Gastrocnemius medialis (tissue), 4 donors: ENCODE measurements at regions not wholly inside any gene's neighbourhood (a gene's known extent, or its start where the extent isn't known, plus 50 kb on each side); places are given as distances from the start of the nearest gene placed in this dataset.

Source experiments
- ATAC-seq, 2 donors: fragments of 150-250 bp; one replicate each; pipeline ENCODE4 v1.9.1; 2016
- DNase-seq, 2 donors: peaks; one replicate each; pipeline ENCODE4 v3.0.0-alpha.2; 2019
- H3K27ac ChIP-seq, 4 donors: fragments of 200-600 bp; sonication (generic); 1 replicate in 1 of 4; 2 replicates in 3 of 4; pipeline ENCODE4 v1.5.1; 2016 to 2018; ENCODE audit warnings: mild to moderate bottlenecking in 2 of 4, moderate library complexity in 1 of 4
- H3K27me3 ChIP-seq, 3 donors: fragments of 200-600 bp; sonication (generic) in 2 of 3; 1 replicate in 1 of 3; 2 replicates in 2 of 3; pipeline versions ENCODE4 v1.5.1 to v1.6.0; 2016 to 2019; ENCODE audit warnings: mild to moderate bottlenecking in 1 of 3, moderate library complexity in 1 of 3
- H3K36me3 ChIP-seq, 2 donors: fragments of 200-600 bp; sonication (generic) in 1 of 2; one replicate each; pipeline ENCODE4 v1.5.1; 2017 to 2018
- H3K4me1 ChIP-seq, 2 donors: fragments of 200-600 bp; sonication (generic) in 1 of 2; one replicate each; pipeline ENCODE4 v1.5.1; 2016 to 2017; ENCODE audit warnings: mild to moderate bottlenecking in 2 of 2
- H3K4me3 ChIP-seq, 4 donors: fragments of 200-600 bp; sonication (generic) in 3 of 4; 1 replicate in 1 of 4; 2 replicates in 3 of 4; pipeline ENCODE4 v1.5.1; 2016 to 2019; ENCODE audit warnings: mild to moderate bottlenecking in 2 of 4
- H3K9me3 ChIP-seq, 3 donors: fragments of 200-600 bp; sonication (generic) in 2 of 3; 1 replicate in 1 of 3; 2 replicates in 2 of 3; pipeline ENCODE4 v1.5.1; 2016 to 2019
- CTCF ChIP-seq, 5 experiments: fragments of 450-650 bp in 3 of 5; fragments of 200-600 bp in 2 of 5; sonication (generic) in 2 of 5; IDR thresholded peaks in 4 of 5; conservative IDR thresholded peaks in 1 of 5; 1 replicate in 4 of 5; 2 replicates in 1 of 5; pipeline ENCODE4 v1.5.1; 2016 to 2019; ENCODE audit warnings: antibody characterized with exemption in 5 of 5, mild to moderate bottlenecking in 3 of 5, moderate library complexity in 3 of 5
- POLR2A ChIP-seq, 2 donors: fragments of 450-650 bp; IDR thresholded peaks; one replicate each; pipeline ENCODE4 v1.6.1; 2017; ENCODE audit warnings: antibody characterized with exemption in 2 of 2, mild to moderate bottlenecking in 2 of 2, moderate library complexity in 2 of 2
- in situ Hi-C, 4 donors: fragments of 200-750 bp; cut with MboI; loops; one replicate each; pipeline versions ENCODE4 v1.15.0 to v1.8.0; 2017; ENCODE audit warnings: low sequenced_read_pairs in 4 of 4
- intact Hi-C: fragments of 100-400 bp; cut with DNase I; formaldehyde crosslinking; loops from one replicate; pipeline ENCODE4 v1.15.1; 2023; ENCODE audit warnings: low total_unique reads

DNA sequence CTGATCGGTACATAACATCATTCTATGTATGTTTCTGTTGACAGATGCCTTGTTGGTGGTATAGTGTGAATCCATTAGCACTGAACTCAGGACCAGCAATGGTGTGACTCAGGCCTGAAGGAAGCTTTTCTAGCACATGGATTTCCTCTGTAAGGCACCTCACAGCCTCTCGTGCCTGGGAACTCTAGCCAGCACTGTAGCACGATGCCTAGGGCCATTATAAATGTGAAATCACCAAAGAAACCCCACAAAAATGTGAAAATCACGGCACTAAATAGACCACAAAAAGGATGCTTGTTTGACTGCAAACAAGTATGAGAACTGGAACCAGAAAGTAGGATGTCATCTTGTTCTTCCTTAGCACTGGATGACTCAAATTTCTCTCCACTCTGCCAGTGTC is 63.7 kb upstream of the NKX2-2 start:
- intact Hi-C loops, result no loop called here
- no peak for DNase-seq
- peaks cover 0 to 5% (median 0%) of the 10 kb centered on the region in 3 donors for H3K27me3 ChIP-seq

GRCh38 chr20:21575981-21576740 is 62.3 kb upstream of the NKX2-2 start:
- ATAC-seq, result no peak
- no peak for TF ChIP-seq CTCF (IDR thresholded peaks at IDR 0.05 in 4 of 5, conservative IDR thresholded peaks at IDR 0.05 in 1 of 5)
- no peak for TF ChIP-seq POLR2A (IDR thresholded peaks at IDR 0.05)
- Histone ChIP-seq H3K9me3 (no peaks in the 10 kb centered on the region), H3K36me3 (no peaks in the 10 kb centered on the region), H3K4me1 (no peaks in the 10 kb centered on the region), H3K27ac (no peak overlapping the region), H3K4me3 (no peak overlapping the region), H3K27me3 (peaks cover 0 to 2% (median 0%) of the 10 kb centered on the region in 3 donors)
- intact Hi-C loops, result no loop called here
- no peak for DNase-seq
- in situ Hi-C loops, result no loop called here

More for the DNA sequence above, 63.7 kb upstream of the NKX2-2 start:
- in situ Hi-C loops, result no loop called here
- Histone ChIP-seq H3K27ac (no peak overlapping the region), H3K36me3 (no peaks in the 10 kb centered on the region), H3K4me3 (no peak overlapping the region), H3K4me1 (no peaks in the 10 kb centered on the region), H3K9me3 (no peaks in the 10 kb centered on the region)
- TF ChIP-seq POLR2A (IDR thresholded peaks at IDR 0.05) (no peak), CTCF (IDR thresholded peaks at IDR 0.05 in 4 of 5, conservative IDR thresholded peaks at IDR 0.05 in 1 of 5) (no peak)
- no peak for ATAC-seq

DNA sequence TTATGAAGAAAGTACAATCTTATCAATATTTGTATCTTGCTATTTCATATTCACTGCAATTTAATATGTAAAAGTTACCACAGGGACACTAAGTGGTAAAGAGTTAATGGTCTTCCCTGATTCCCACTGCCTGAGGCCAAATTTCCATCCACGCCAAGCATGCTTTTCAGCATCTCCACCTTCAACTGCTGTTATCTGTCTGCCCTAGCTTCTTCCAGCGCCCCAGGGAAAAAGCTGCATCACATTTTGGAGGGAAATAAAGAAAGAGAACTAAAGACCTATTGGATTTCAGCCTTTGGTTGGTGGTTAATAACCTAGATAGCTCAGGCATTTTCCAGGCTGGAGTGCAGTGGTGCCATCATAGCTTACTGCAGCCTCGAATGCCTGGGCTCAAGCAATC is 61.3 kb upstream of the NKX2-2 start:
- Histone ChIP-seq H3K9me3 (no peaks in the 10 kb centered on the region), H3K4me3 (no peak overlapping the region), H3K27ac (no peak overlapping the region), H3K4me1 (no peaks in the 10 kb centered on the region), H3K36me3 (no peaks in the 10 kb centered on the region), H3K27me3 (peaks cover 0 to 2% (median 0%) of the 10 kb centered on the region in 3 donors)
- no peak for ATAC-seq
- TF ChIP-seq POLR2A (IDR thresholded peaks at IDR 0.05) (no peak), CTCF (IDR thresholded peaks at IDR 0.05 in 4 of 5, conservative IDR thresholded peaks at IDR 0.05 in 1 of 5) (no peak)
- no peak for DNase-seq
- in situ Hi-C loops (no loop called here), intact Hi-C loops (no loop called here)

GRCh38 chr20:21574443-21574842 is 60.6 kb upstream of the NKX2-2 start:
- Histone ChIP-seq H3K4me1 (no peaks in the 10 kb centered on the region), H3K36me3 (no peaks in the 10 kb centered on the region), H3K9me3 (no peaks in the 10 kb centered on the region), H3K27me3 (peaks cover 0 to 2% (median 0%) of the 10 kb centered on the region in 3 donors), H3K4me3 (no peak overlapping the region), H3K27ac (no peak overlapping the region)
- in situ Hi-C loops, result no loop called here
- DNase-seq, result no peak
- no peak for TF ChIP-seq CTCF (IDR thresholded peaks at IDR 0.05 in 4 of 5, conservative IDR thresholded peaks at IDR 0.05 in 1 of 5)
- TF ChIP-seq POLR2A (IDR thresholded peaks at IDR 0.05), result no peak
- no peak for ATAC-seq
- intact Hi-C loops, result loop anchor here (5.0 kb wide), 1 partner anchor 737 kb away; no protein-coding TSS in a partner anchor
